ENCODE measurements at regions not wholly inside any gene's neighbourhood (a gene's known extent, or its start where the extent isn't known, plus 50 kb on each side); places are given as distances from the start of the nearest gene placed in this dataset.

DNA sequence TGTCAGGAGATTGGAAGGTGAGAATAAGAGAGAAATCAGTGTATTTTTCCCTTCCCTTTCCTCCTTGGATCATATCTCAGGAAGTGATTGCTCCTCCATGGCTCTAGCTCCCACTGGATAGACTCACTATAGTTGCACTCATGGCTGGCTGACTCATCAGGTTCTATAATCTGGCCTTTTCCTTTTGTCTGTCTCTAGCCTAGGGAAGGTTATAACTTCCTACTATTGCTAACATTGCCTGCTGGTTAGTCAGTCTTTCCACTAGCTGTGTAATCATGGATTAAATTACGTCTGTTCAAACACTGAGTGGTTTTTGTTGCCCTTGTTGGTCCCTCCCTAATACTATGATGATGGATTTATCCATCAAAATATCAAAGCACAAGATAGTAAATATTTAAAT, 195.5 kb upstream of the VEGFC start:
- no peak for DNase-seq

DNA sequence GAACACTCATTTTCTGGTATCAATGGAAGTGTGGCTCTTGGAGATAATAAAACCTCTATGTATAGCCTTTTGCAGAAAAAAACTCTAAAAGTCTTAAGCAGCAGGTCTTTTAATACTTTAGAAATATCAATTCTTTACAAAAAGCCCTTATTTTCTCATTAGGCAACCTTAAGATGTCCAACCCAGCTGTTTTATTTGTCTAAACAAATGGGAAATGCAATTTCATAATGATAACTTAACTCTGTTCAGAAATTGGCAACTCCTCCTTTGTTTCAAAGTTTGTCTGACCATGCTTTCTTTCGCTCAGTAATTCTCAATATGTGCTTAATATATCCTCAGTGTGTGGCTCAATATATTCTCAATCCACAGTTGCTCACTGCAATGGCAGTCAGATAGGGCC, 196.5 kb upstream of the VEGFC start:
- DNase-seq: no peak

DNA sequence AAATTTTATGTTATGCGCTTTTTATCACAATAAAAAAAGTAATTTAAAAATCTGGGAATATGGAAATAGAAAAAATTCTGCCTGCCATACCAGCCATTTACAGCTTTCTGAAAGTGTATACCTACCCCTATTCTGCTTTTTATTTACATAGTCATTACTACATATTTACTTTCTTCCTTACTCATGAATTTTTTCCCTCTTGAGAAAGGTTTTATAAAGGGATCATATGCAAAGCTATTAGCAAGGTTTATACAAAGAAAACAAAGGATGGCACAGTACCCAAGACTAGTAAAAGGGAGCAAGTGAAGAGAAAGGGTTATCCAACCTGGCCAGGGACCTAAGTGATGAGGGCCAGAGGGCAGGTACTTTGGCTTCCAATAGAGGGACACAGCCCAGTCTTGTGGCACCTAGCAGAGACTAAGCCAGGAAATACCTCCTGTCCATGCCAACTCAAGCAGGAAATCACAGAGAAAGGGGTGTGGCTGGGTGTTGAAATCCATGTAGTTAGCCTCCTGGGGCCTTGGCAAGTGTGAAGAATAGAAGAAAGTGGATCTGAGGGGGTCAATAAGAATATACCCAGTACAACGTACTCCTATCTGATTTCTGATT, 207.3 kb upstream of the VEGFC start:
- DNase-seq: no peak

DNA sequence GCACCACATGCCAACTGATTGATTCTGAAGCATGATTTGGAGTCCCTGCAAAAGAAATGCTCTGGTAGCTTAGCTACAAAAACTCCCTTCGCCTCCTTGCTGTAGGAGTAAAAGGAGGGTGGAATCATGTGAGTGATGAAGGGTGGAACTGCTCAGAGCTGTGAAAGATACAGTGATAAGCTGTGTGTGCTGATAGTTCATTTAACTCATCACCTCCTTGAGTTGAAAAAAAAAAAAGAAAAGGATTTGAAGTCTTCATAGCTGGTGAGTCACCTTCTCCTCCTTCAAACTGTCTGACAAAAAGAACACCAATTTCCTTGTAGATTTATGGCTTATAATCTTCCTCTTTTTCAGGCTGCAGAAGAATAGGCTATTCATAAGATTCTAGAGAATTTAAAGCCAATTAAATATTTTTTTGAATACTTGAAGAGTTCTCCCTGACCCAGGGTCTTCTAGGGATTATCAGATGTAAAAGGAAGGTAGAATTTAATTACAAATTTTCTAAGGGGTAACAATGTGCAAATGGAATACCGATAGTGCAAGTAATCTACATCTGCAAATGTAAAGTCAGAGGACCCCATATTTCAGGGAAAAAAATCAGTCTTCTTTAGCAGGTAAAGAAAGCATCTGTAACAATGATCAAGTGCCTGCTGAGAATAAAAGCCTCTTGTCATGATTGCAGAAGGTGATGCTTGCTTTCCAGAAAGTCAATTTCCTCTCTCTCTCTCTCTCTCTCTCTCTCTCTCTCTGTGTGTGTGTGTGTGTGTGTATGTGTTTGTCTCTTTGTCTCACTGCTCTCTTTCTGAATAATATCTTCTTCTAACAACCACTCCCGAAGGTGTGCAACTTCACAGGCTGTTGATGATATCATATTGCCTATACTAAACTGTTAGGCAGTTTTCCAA, 208.8 kb upstream of the VEGFC start:
- no peak for DNase-seq

DNA sequence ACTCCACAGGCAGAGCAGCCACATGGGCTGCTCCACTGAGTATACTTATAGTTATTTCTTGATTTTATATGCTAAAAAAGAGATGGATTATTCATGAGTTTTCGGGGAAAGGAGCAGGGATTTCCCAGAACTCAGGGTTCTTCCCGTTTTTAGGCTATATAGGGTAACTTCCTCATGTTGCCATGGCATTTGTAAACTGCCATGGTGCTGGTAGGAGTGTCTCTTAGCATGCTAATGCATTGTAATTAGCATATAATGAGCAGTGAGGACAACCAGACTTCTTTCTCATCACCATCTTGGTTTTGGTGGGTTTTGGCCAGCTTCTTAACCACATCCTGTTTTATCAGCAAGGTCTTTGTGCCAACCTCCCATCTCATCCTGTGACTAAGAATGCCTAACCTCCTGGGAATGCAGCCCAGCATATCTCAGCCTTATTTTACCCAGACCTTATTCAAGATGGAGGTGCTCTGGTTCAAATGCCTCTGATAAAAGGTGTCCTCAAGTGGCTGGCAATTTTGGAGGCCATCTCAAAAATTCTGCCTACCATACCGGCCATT, 213.0 kb upstream of the VEGFC start:
- DNase-seq: no peak

DNA sequence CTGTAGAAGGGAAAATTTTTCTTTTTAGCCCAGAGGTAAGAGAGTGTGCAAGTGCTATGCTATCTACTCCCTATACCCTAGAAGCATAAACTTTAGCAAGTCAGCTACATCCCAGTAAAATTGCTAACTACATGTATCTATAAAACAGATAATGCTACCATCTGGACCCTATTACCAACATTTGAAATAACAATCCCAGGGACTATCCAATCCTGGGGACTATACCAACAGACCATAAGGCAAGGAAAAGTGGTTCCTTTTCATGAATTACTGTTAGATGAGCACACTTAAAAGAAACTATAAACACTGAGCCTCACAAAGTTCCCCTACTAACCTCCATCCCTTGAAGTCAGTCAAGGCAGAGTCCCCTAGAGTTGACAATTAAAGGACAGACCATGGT, 213.6 kb upstream of the VEGFC start:
- DNase-seq: no peak

DNA sequence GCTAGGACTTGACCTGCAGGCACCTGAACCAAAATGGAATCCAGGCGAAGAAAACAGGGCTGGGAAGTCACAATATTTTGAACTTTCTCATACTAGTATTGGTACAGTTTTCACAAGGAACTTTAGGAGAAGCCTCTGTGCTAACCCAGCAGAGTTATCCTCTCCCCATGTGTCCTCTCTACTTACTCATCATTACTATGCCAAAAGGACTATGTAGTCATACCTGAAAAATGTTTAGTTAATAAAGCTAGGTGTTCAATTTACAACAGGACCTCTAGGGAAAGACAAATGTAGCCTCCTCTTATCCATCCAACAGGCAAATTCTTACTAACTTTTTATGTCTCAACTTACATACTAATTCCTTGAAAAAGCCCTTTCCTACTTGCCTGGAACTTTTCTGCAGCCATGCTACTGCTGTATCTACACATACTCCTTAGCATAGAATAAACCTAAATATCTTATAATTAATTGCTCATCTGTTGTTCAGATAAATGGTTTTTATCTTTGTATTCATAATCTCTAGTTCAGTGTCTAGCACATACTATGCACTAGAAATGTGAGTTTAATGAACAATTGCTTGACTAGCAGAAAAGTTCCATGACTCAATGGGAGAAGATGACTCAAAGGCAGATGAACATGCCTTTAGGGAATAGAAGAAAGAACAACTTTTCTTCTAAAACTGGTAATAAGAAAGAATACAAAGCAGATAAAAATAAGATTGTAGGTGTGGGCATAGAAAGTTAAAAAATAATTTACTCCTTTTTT, 215.5 kb upstream of the VEGFC start:
- no peak for DNase-seq

DNA sequence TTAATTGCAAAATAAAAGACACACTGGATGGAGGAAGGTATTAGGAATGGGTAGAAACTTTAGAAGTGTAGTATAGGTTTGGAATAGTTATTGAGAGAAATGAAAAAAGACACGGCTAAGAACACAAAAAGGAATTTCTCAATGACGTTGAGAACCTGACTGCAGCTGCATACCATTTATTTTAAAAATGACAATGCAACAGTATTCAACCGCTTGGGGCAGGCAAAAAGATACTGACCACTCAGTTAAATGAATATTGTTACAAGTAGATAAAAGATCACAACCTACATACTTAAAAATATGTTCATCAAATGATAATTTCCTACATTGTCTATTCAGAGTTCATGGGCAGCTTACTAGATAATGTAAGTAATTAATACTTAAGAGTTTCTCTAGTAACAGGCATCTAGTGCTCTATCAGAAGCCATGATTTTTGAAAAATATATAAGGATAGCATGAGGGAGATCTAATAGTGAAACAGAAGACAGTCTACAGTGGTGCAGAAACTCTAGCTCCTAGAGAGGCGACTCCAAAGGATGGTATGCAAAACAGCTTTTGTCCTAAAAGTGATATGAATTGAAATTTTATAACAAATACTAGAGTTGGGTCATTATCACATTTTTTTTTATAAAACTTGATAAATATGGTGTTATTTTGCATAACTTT, 216.2 kb upstream of the VEGFC start:
- no peak for DNase-seq

DNA sequence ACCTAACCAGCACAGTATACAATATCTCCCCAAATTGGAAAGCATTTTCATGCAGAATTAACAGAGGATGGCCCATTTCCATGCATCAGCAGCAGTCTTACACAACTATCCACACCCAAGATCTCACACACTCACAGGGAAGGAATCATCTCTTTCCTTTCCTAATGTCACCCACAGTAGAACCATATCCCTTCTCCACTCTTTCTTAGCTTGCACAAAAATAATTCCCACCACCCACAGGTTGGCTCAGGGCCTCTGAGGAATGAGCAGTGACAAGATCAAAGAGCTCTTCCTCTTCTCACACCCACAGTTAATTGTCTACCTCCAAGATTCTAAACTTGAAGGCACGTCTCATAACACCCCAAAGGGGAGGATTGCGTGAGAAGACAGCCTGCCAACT, 217.7 kb upstream of the VEGFC start:
- DNase-seq: no peak

DNA sequence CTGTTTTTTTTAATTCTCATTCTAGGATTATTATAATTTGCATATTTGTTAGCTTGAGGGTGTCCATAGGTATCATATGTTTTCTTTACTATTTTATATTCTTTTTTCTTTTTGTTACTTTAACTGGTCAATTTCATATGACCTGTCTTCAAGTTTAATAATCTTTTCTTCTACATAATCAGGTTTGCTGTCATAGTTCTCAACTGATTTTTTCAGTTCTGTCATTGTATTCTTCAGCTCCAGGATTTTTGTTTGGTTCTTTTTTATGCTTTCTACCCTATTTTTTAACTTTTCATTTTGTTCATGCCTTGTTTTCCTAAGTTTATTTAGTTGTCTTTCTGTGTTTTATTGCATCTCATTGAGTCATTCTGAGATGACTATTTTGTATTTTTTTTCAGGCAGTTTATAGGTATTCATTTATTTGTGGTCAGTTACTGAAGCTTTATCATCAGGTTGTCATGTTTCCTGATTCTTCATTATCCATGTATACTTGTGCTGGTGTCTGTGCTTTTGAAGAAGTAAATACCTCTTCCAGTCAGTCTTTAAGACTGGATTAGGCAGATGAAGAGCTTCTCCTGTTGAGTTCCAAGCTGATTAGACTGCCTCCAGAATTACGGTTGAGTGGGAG, 220.3 kb upstream of the VEGFC start:
- DNase-seq: no peak

DNA sequence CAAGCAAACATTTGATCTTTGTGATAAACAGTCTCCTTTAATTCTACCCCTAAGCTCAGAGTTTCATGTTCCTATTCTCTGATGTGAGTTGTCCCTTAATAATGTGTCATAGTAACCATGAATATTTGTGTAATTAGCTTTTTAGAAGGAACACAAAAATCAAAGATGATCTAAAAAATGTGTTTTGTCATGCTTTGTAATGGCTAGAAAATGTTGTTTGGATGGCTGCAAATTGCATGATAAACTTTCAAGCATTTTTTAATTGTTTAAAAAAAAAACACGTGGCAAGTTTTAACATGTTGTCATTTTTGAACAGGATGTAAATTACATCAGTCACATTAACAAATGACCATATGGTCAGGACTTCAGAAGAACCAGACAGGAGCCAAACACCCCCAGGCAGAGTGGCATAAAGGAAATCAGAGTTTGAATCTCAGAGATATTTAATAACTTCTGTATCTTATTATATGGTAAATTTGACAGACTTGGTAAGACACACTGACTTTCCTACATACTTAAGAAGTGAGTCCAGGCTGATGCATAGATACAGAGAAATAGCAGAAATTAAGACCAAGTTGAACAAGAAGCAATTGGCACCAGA, 223.9 kb upstream of the VEGFC start:
- DNase-seq: no peak

DNA sequence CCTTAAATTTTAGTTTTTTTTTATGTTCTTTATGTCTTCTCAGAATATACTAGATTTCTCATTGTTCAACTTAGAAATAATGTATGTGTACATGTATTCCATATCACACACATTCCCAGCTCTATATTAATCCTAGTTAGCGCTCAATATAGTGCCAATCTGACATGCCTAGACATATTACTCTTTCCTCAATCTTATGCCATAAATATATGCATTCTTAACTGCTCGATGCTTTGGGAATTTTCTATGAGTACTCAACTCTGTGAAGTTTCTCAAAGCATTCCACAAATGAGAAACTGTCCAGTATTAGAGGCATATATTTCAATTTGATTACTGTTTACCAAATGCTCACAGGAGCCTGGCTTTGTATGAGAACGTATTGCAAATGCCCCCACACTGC, 231.2 kb upstream of the VEGFC start:
- DNase-seq: no peak

DNA sequence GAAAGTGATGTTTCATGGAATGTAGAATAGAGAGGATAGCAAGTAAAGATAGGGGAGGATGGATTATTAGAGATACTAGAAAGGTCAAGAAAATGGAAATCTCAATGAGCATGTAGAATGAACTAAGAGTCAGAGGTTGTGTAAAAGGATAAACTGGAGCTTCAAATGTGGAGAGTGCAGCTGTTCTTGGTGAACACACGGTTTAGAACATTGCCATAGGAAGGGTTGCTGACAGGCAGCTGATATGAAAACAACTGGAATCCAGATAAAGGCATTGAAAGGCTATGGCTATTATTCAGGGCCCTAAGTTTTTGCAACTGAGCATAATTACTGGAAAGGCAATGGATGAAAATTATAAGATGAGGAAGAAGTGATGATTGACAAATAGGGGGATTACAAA, 239.6 kb upstream of the VEGFC start:
- DNase-seq: no peak

DNA sequence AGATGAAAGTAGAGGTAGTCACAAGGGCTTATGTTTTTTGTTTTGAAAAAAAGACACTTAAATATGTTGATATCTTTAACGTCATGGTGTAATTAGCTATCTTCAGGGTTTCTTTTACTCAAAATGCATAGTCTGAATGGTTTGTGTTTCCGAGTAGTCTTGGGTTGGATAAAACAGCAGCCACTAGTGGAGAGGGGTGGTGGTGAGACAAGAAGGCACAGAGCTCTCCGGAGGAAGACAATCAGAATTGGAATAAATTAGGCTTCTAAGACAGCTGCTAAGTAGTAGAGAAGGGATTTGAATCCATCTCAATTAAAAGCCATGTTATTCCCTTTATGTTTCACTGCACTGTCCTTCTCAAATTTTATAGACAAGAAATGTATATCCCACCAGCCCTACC, 240.4 kb upstream of the VEGFC start:
- no peak for DNase-seq

DNA sequence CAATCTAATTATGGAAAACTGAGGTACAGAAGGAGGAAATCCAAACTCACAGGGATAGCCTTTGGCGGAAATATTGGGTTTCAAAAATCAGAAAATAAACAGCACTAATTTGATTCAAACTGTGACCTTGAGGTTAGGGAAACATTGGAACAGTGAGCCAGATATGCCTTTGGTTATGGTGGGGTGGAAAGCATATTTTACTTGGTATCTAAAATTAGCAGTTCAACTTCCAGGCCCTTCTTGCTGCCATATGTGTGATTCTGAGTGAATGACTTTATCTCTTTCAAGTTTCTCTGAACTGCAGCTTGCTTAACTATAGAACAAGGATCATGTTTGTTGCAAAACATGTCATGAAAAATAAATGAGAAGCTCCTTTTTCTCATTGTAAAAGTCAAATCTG, 240.9 kb upstream of the VEGFC start:
- DNase-seq: no peak

DNA sequence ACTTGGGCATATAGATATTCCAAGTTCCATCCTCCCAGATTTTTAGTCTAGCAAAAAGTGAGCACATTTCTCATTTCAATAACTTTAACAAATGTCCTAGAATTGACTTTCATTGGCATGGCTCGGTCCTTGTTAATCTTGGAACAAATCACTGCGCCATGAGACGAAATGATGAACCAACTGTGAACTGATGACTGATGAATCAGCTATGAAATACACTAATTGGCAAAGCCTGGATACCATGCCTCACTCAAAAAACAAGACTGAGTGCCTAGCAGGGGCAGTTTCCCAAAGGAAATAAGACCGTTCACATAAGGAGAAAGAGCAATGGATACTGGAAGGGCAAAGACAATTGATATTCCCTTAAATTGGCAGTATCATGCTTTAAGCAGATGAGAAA, 248.6 kb upstream of the VEGFC start:
- DNase-seq: no peak

DNA sequence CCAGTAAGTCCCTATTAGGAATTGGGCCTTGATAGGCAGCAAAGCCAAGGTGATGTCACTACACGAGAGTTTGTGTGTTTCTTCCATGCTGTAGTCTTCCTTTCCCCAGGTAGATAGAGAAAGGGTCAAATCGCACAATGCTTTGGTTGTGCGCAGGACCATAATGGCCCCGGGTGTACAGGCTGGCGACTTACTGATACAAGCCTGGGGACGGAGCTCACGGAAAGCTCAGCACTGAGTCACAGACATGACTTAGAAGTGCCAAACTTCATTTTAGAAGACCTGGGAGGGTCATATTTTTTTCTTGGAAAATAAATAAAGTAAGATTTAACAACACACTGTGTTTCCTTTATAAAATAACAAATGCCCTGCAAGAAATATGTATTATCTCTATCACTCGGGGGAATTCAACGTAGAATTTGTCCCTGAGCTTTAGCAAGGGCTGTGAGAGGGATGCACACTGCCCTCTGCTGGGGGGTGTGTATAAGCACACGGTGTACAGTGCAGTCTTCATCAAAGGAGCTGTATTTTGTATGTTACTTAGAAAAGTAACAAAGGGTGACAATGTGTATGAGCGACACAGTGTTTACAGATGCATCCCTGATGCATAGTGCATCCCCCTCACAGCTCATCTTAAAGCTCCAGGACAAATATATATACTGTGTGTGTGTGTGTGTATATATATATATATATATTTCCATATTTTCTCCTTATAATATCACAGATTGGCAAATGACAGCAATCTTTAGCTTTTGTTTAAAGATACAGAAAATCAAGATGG, 254.5 kb upstream of the VEGFC start:
- DNase-seq: peak; percentile 85

DNA sequence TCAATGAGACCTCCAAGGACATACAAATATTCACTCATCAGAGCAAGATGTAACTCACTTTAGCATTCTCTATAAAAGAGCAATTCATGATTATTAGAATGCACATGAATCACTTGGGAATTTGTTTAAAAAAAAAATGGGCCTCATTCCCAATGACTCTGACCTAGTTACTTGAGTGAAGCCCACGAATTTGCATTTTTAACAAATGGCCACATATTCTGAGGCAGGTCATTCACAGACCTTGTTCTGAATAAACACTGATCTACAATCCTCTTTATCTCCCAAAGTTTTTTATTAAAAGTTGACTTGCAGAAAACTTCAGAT, 255.1 kb upstream of the VEGFC start:
- DNase-seq: no peak

DNA sequence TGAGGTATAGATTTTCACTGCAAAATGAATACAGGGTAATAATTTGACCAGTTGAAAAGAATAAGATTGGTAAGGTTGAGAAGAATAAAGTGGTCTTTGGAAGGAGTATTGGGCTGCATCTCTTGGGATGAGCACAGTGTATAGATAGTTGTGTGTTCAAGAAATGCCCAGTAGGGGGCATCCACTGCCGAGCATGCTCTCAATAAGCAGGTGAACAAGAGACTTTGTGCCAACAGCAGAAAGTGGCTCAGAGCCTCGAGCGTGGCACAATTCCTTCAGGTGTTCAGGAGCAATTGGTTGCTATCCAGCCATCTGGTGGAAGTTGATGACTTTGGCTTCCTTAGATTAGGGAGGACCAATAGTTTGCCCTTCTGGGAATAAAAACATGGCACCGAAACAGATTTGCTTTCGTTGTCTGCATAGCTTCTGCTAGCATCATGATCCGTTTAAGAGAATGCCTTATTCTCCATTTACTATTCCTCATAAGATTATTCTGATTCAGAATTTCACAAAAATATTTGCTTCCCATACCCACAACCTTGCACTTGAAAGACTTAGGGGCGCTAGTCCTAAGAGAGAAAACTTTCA, 258.1 kb upstream of the NEIL3 start:
- no peak for DNase-seq

DNA sequence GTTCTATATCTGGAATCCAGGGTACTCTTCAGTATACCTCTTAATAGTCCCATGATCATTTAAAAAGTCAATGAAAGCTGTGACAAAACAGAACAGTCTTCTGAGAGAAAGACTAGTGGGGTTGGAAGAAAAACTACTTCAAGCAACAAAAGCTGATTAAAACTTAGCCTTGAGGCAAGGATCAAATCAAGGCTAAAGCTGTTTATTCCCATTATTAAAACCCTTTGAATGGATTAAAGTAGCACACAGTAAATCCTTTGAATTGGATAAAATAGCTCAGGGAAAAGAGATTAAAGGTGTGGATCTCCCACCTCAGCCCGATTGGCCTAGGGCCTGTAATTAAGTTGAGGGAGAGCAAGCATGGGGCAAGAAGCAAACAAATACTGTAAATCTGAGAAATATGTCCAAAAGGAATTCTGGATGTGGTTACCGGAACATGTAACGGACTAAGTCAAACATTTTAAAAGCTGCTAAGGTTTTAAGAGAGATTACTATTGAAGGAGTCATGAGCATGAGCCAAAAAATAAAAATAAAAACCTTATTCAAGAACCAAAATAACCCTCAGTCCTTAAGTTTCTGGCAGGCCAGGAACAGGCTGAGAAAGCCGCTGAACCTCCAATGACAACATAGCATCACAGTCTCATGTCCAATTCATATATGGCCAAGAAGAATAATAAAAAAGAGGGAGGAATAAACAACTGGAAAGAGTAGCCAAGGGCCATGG, 257.3 kb upstream of the NEIL3 start:
- DNase-seq: peak; percentile 31
